Heart left ventricle (tissue), 16 donors: ENCODE measurements at regions not wholly inside any gene's neighbourhood (a gene's known extent, or its start where the extent isn't known, plus 50 kb on each side); places are given as distances from the start of the nearest gene placed in this dataset.

Experiments
- ATAC-seq, 4 donors: fragments of 200-7000 bp; cut with Tn5 transposase; one replicate each; pipeline ENCODE4 v1.9.1; 2020 to 2022; ENCODE audit warnings: moderate library complexity in 4 of 4, mild to moderate bottlenecking in 3 of 4, moderate number of reproducible peaks in 1 of 4
- DNase-seq, 5 donors: peaks; one replicate each; pipeline ENCODE4 v3.0.0-alpha.2; 2020
- H3K27ac ChIP-seq, 12 donors: fragments of 200-600 bp; sonication (generic) in 4 of 12; one replicate each; pipeline versions ENCODE4 v1.5.0 to v1.8.0; 2016 to 2022; ENCODE audit warnings: mild to moderate bottlenecking in 2 of 12
- H3K27me3 ChIP-seq, 9 donors: fragments of 200-600 bp; sonication (generic) in 2 of 9; one replicate each; pipeline versions ENCODE4 v1.5.1 to v1.8.0; 2016 to 2022; ENCODE audit warnings: mild to moderate bottlenecking in 3 of 9
- H3K36me3 ChIP-seq, 9 donors: fragments of 200-600 bp; sonication (generic) in 2 of 9; one replicate each; pipeline versions ENCODE4 v1.5.0 to v1.8.0; 2018 to 2022; ENCODE audit warnings: mild to moderate bottlenecking in 2 of 9
- H3K4me1 ChIP-seq, 12 donors: fragments of 200-600 bp; sonication (generic) in 4 of 12; one replicate each; pipeline versions ENCODE4 v1.5.0 to v1.8.0; 2016 to 2022; ENCODE audit warnings: mild to moderate bottlenecking in 3 of 12
- H3K4me3 ChIP-seq, 12 donors: fragments of 200-600 bp; sonication (generic) in 4 of 12; one replicate each; pipeline versions ENCODE4 v1.5.0 to v1.8.0; 2017 to 2022; ENCODE audit warnings: mild to moderate bottlenecking in 9 of 12, moderate library complexity in 4 of 12
- H3K9me3 ChIP-seq, 12 donors: fragments of 200-600 bp; sonication (generic) in 4 of 12; one replicate each; pipeline versions ENCODE4 v1.5.0 to v1.8.0; 2016 to 2022; ENCODE audit warnings: mild to moderate bottlenecking in 1 of 12
- POLR2A ChIP-seq, 2 donors: fragments of 450-650 bp; IDR thresholded peaks; one replicate each; pipeline ENCODE4 v1.6.1; 2017; ENCODE audit warnings: antibody characterized with exemption in 2 of 2, mild to moderate bottlenecking in 2 of 2, moderate library complexity in 2 of 2
- WGBS, 4 donors: extraction: QIAGEN DNeasy Blood & Tissue Kit in 2 of 4; methylation state at CpG; one replicate each; pipeline versions ENCODE4 v1.1.5 to v1.1.7; 2013 to 2018; 5-methylcytosine and 5-hydroxymethylcytosine counted together
- intact Hi-C, 10 donors: fragments of 100-400 bp; cut with DNase I; formaldehyde crosslinking; loops; one replicate each; pipeline versions ENCODE4 v1.11.1 to v1.14.2; 2022
- TF ChIP-seq, protein P1 (sequence below), 12 donors: fragments of 200-600 bp; sonication (generic) in 4 of 12; IDR thresholded peaks; one replicate each; pipeline versions ENCODE4 v1.5.0 to v1.8.0; 2018 to 2022; ENCODE audit warnings: antibody characterized with exemption in 12 of 12, mild to moderate bottlenecking in 5 of 12
- donor health status: ischemic (EF 13 %, LVEDD 7.1; RV severe dilation, severe dysfunction).
- donor health status: healthy with polysubstance abuse.
- donor health status: DM: no; HTN: yes; CAD: no.
- donor health status: DM: no; HTN: no; CAD: no.
- donor health status: ischemic (EF 25% LVEDD 6.9; RV normal size, moderate dysfunction).
- donor health status: ischemic (EF 25% LVEDD 5.7; RV mildly dilated, moderate dysfunction).
- donor health status: healthy.
- donor health status: DM: yes; HTN: yes; CAD: no.
- donor health status: ischemic (EF 35%, LVEDD 5.7; RV mildly dilated, moderate dysfunction).
- donor health status: nonischemic (EF 11% LVEDD 7.7; RV severe dilation, severe dysfunction).
- donor health status: DM: yes; HTN: yes; CAD: no.
- donor health status: PGD.
- donor health status: ischemic (EF 29% LVEDD 5.4; RV normal size, mild dysfunction).
- donor health status: nonischemic (EF 23%, LVEDD 6.1; RV moderate dilation, normal function).

GRCh38 chr11:109731451-109731850 is 309.5 kb downstream of the C11orf87 start:
- H3K4me3 ChIP-seq, result no peak overlapping the region
- H3K27ac ChIP-seq, result no peak overlapping the region
- H3K4me1 ChIP-seq, result peaks cover 0 to 12% (median 0%) of the 10 kb centered on the region in 12 donors
- H3K27me3 ChIP-seq, result no peaks in the 10 kb centered on the region
- no peaks in the 10 kb centered on the region for H3K36me3 ChIP-seq
- WGBS, 4 donors, result 65 to 93% (median 90%) methylated on average over 4 of the region's 4 CpGs
- ATAC-seq, result no peak
- no peak for TF ChIP-seq POLR2A (IDR thresholded peaks at IDR 0.05)
- TF ChIP-seq, protein P1, sequence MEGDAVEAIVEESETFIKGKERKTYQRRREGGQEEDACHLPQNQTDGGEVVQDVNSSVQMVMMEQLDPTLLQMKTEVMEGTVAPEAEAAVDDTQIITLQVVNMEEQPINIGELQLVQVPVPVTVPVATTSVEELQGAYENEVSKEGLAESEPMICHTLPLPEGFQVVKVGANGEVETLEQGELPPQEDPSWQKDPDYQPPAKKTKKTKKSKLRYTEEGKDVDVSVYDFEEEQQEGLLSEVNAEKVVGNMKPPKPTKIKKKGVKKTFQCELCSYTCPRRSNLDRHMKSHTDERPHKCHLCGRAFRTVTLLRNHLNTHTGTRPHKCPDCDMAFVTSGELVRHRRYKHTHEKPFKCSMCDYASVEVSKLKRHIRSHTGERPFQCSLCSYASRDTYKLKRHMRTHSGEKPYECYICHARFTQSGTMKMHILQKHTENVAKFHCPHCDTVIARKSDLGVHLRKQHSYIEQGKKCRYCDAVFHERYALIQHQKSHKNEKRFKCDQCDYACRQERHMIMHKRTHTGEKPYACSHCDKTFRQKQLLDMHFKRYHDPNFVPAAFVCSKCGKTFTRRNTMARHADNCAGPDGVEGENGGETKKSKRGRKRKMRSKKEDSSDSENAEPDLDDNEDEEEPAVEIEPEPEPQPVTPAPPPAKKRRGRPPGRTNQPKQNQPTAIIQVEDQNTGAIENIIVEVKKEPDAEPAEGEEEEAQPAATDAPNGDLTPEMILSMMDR (IDR thresholded peaks at IDR 0.05), result no peak
- no peak for DNase-seq
- H3K9me3 ChIP-seq, result no peaks in the 10 kb centered on the region
- intact Hi-C loops, result no loop called here

- Histone ChIP-seq H3K9me3 (no peaks in the 10 kb centered on the region), H3K27ac (no peak overlapping the region), H3K27me3 (no peaks in the 10 kb centered on the region), H3K4me3 (no peak overlapping the region), H3K4me1 (peaks cover 0 to 12% (median 0%) of the 10 kb centered on the region in 12 donors), H3K36me3 (no peaks in the 10 kb centered on the region)
- ATAC-seq (no peak), DNase-seq (no peak)
- intact Hi-C loops, result no loop called here
- no peak for TF ChIP-seq POLR2A (IDR thresholded peaks at IDR 0.05)
- TF ChIP-seq, protein P1 (IDR thresholded peaks at IDR 0.05), result no peak
- 93 to 98% (median 95%) methylated on average over 1 of the region's 1 CpG for WGBS, 4 donors
Measured at GRCh38 chr11:109733245-109733644, 311.3 kb downstream of the C11orf87 start.

- Histone ChIP-seq H3K27ac (no peak overlapping the region), H3K27me3 (no peaks in the 10 kb centered on the region), H3K36me3 (no peaks in the 10 kb centered on the region), H3K9me3 (no peaks in the 10 kb centered on the region), H3K4me3 (no peak overlapping the region), H3K4me1 (peaks cover 0 to 12% (median 0%) of the 10 kb centered on the region in 12 donors)
- ATAC-seq (peak in 3 of 4 donors; percentile 42 to 57 (median 57)), DNase-seq (no peak)
- intact Hi-C loops, result no loop called here
- no peak for TF ChIP-seq POLR2A (IDR thresholded peaks at IDR 0.05)
- TF ChIP-seq, protein P1 (IDR thresholded peaks at IDR 0.05), result no peak
- 33 to 58% (median 48%) methylated on average over 3 of the region's 3 CpGs for WGBS, 4 donors
Measured at GRCh38 chr11:109734566-109734965, 312.6 kb downstream of the C11orf87 start.

DNA sequence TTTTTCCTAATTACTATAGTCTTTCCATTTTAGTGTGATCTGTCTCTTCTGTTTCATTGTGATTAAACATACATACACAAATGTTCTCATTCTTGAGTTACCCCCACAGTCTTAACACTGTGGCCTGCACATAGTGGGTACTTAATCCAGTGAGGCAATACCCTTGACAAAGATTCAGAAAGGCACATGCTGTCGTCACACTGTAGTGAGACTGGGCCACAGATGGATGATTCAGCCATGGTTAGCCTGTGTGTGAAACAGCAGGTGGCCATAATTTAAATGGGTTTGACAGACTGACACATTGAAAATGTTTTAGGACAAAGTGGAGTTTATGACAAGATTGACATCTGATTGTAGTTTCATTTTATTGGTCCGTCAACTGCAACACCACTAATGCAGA is 313.1 kb downstream of the C11orf87 start:
- intact Hi-C loops, result no loop called here
- no peak for DNase-seq
- 79 to 84% (median 82%) methylated on average over 2 of the region's 2 CpGs for WGBS, 4 donors
- Histone ChIP-seq H3K36me3 (no peaks in the 10 kb centered on the region), H3K4me1 (peaks cover 0 to 12% (median 0%) of the 10 kb centered on the region in 12 donors), H3K27me3 (no peaks in the 10 kb centered on the region), H3K4me3 (no peak overlapping the region), H3K27ac (no peak overlapping the region), H3K9me3 (no peaks in the 10 kb centered on the region)
- no peak for ATAC-seq
- no peak for TF ChIP-seq POLR2A (IDR thresholded peaks at IDR 0.05)
- TF ChIP-seq, protein P1 (IDR thresholded peaks at IDR 0.05), result no peak
